ENCODE measurements at regions not wholly inside any gene's neighbourhood (a gene's known extent, or its start where the extent isn't known, plus 50 kb on each side); places are given as distances from the start of the nearest gene placed in this dataset.

DNA sequence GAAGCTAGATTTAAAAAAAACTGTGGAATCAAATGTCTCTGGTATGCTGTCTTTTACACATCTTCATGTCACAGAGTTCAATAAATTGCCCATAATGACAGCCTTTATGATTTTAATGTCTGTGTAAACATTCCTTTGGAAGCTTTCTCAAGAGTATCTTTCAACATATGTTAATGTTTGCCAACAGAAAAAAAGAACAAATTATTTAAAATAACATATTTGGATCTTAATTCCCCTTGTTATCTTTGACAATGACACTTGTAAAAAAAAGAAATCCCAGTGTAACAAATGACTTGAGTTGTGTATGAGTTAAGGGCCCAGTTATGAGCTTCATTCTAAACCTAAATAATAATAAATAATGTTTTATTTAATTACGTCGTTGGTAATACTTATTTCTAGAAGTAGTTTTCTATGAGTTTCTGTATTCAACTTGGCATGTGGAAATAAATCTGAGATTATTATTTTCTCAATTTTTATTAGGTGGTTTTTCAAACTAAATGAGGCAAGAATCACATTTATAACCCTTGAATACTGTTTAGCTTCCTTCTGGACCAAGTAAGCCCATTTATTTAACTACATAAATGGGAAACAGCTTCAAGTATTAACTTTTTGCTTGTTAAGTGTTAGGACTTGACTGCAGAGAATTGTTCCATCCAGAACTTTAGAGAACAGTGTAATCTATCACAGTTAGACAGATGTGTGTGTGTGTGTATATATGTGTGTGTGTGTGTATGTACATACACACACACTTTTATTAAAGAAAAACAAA, 182.1 kb downstream of the POSTN start:
- in situ Hi-C loops (cut with MboI; ENCODE audit: low sequenced_read_pairs), result no loop called here

DNA sequence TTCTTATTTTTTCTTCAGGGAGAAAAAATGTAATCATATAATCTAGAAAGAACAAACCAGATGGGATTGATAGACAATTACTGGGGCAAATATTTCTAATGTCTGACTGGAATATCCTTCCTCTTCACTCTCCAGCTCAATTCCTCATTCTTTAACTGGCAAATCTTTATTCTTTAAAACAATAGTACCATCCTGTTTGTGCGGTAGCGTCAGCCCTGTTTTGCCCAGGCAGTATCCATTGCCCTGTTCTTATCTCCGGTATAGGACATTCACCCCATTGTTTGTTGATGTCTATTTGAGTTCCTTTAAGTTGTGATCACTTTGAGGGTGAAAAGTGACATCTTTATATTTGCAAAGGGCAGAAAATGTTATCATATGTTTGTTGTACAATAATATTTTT, 185.4 kb downstream of the POSTN start:
- Histone ChIP-seq H3K36me3 (replicated peaks) (no peaks in the 10 kb centered on the region), H3K9me3 (no peaks in the 10 kb centered on the region), H3K4me3 (no peak overlapping the region), H3K4me1 (no peaks in the 10 kb centered on the region; the same call in 1 of the 2 replicates), H3K27me3 (ENCODE audit: low read depth) (peaks cover 3% of the 10 kb centered on the region; the same call in 1 of the 2 replicates)
- in situ Hi-C loops (cut with MboI; ENCODE audit: low sequenced_read_pairs), result no loop called here
- no peak for DNase-seq (ENCODE audit: low spot score in 2 of 2)

More for the DNA sequence above, 182.1 kb downstream of the POSTN start:
- peak in 1 of 2 experiments; percentile 26 for DNase-seq (ENCODE audit: low spot score in 2 of 2)
- Histone ChIP-seq H3K4me1 (no peaks in the 10 kb centered on the region; the same call in 1 of the 2 replicates), H3K36me3 (replicated peaks) (no peaks in the 10 kb centered on the region), H3K27me3 (ENCODE audit: low read depth) (peaks cover 8% of the 10 kb centered on the region; the same call in 1 of the 2 replicates), H3K9me3 (no peaks in the 10 kb centered on the region), H3K4me3 (no peak overlapping the region)

DNA sequence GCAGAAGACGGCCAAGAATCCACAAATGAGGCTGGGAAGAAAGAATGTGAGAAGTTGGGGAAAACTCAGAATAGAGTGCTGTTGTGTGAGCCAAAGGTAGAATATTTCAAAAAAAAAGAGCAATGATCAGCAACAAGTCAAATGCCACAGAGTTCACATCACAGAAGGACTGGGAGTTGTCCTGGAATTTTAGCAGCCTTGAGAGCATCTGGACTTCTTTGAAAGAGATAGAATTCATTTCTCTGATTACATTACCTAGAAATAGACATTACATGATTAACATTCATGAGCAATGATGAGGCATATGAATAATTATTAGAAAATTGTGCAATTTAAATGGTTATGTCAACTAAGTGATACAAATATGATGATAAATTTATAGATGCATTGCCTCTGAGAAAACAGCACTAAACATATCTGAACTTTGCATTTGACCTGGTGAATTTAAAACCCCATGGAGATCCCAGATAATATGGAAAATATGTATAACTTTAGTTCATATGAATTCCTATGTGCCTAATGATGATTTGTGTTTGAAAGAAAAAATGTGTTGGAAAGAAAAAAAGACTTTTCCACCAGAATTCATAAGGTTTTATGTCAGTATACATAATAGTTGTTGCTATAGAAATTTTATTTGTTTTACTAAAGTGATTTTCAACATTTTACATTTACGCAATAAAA, 186.2 kb downstream of the POSTN start:
- Histone ChIP-seq H3K27me3 (ENCODE audit: low read depth) (peaks cover 3% of the 10 kb centered on the region; the same call in 1 of the 2 replicates), H3K4me1 (no peaks in the 10 kb centered on the region; the same call in 1 of the 2 replicates), H3K36me3 (replicated peaks) (no peaks in the 10 kb centered on the region), H3K9me3 (no peaks in the 10 kb centered on the region), H3K4me3 (no peak overlapping the region)
- in situ Hi-C loops (cut with MboI; ENCODE audit: low sequenced_read_pairs), result no loop called here
- DNase-seq (ENCODE audit: low spot score in 2 of 2), result no peak

DNA sequence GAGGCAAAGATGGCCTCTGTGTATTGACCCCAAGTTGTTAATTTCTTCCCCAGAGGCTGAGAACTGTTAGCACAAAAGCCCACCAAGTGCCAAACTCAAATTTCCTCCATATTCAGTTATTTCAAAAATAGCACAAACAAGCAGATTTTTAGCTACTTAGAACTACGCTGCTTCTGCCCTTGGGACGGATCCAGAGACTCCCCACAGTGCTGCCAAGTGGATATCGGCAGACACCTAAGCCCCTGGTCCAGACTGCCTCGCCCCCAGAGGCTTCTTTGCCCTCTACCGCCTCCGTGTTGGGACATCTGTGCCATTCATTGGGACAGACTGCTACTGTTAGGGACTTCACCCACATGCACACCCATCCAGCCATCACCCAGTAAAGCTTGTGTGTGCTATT, 188.3 kb downstream of the POSTN start:
- Histone ChIP-seq H3K27me3 (ENCODE audit: low read depth) (peaks cover 3% of the 10 kb centered on the region; the same call in 1 of the 2 replicates), H3K4me1 (no peaks in the 10 kb centered on the region), H3K4me3 (no peak overlapping the region), H3K36me3 (replicated peaks) (no peaks in the 10 kb centered on the region), H3K9me3 (no peaks in the 10 kb centered on the region)
- no peak for DNase-seq (ENCODE audit: low spot score in 2 of 2)
- in situ Hi-C loops (cut with MboI; ENCODE audit: low sequenced_read_pairs), result no loop called here

DNA sequence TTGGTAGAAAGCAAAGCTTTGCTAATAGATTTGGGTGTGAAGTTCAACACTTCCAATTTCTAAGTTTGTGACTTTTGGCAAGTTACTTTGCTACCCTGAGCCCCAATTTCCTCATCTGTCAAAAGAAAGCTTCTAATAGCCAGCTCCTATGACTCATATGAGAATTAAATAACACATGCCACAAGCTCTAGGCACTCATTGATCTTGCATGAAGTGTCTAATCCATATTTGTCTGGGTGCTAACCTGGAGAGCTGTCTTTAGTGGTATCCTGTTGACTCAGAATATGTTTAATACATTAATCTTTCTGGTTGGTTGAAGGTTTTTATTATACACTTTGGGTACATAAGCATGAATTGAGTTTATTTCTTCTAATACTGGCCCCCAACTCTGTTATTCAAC, 188.8 kb downstream of the POSTN start:
- Histone ChIP-seq H3K4me3 (no peak overlapping the region), H3K27me3 (ENCODE audit: low read depth) (peaks cover 3% of the 10 kb centered on the region; the same call in 1 of the 2 replicates), H3K36me3 (replicated peaks) (no peaks in the 10 kb centered on the region), H3K4me1 (no peaks in the 10 kb centered on the region), H3K9me3 (no peaks in the 10 kb centered on the region)
- no peak for DNase-seq (ENCODE audit: low spot score in 2 of 2)
- in situ Hi-C loops (cut with MboI; ENCODE audit: low sequenced_read_pairs), result no loop called here

DNA sequence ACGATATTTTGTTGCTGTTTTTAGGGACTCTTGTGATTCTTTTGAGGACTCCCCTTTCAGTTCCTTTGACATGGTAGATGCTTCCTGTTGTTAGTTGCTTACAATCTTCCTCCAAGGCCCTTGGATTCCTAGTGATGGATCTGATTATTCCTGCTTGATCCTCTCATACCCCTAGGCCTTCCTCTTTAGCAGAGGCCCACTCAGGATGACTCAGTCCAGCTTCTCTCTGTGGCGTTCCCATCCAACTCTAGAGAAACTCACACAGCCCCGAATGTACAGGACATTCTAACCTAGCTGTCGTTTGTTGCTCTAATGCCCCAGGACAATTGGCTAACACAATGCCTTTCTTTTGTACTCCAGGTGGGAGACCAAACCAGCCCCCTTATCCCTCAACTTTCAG, 191.4 kb downstream of the POSTN start:
- no peaks in the 10 kb centered on the region for H3K9me3 ChIP-seq
- H3K27me3 ChIP-seq (ENCODE audit: low read depth), result no peaks in the 10 kb centered on the region
- H3K36me3 ChIP-seq (replicated peaks), result no peaks in the 10 kb centered on the region
- H3K4me3 ChIP-seq, result no peak overlapping the region
- H3K4me1 ChIP-seq, result no peaks in the 10 kb centered on the region
- DNase-seq (ENCODE audit: low spot score in 2 of 2), result no peak
- in situ Hi-C loops (cut with MboI; ENCODE audit: low sequenced_read_pairs), result no loop called here

DNA sequence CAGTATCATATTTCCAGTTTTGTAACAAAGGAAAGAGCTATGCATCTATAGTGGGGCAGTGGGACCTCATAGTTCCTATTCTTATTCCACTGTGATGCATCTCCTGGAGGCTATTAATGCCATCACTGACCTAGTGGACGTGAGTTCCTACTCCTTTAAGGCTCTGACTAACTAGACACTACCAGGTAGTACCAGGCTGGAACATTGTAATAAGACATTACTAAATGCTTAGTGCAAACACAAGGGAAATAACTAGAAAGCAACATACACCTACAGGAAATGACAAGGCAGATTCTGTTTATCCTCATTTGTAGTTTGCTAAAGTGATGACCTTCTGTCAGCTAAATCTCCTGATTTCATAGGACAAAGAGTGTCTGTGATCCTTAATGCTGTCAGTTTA, 192.5 kb downstream of the POSTN start:
- in situ Hi-C loops (cut with MboI; ENCODE audit: low sequenced_read_pairs), result no loop called here
- no peak for DNase-seq (ENCODE audit: low spot score in 2 of 2)
- no peak overlapping the region for H3K4me3 ChIP-seq
- no peaks in the 10 kb centered on the region for H3K9me3 ChIP-seq
- H3K36me3 ChIP-seq (replicated peaks), result no peaks in the 10 kb centered on the region
- no peaks in the 10 kb centered on the region for H3K27me3 ChIP-seq (ENCODE audit: low read depth)
- no peaks in the 10 kb centered on the region for H3K4me1 ChIP-seq

DNA sequence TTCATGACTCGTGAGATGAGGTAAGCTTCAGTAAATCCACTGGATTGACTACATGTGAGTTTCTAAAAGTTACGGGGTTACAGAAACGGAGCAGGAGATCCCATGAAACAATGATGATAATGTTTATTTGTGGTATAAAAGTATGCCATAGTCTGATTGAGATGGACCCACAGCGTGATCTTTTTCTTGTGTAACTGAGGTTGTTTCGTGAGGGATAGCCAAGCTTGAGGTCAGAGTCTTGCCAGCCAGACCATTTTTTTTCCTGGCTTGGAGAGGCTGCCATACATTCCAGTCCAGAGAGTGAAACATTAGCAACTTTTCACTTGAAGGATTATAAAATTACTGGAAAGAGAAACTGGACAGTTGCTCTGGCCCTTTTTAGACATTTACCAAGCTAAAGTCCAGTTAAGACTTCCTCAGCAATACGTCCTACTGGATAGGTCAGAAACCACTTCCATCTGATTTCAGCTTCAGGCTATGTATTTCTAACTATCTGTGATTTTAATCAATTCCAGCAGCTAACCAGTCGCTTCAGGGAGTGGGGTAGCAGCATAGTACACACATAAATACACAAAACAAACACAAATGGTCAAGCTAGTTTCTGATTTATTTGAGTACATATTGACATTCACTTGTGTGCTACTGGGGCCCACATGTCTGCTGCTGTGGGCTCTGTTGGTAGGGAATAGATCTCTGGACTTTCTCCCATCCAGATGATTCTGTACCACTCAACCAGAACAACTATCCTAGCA, 194.6 kb downstream of the POSTN start:
- H3K9me3 ChIP-seq, result no peaks in the 10 kb centered on the region
- H3K4me1 ChIP-seq, result no peaks in the 10 kb centered on the region
- no peak overlapping the region for H3K4me3 ChIP-seq
- no peaks in the 10 kb centered on the region for H3K27me3 ChIP-seq (ENCODE audit: low read depth)
- in situ Hi-C loops (cut with MboI; ENCODE audit: low sequenced_read_pairs), result no loop called here
- no peak for DNase-seq (ENCODE audit: low spot score in 2 of 2)
- H3K36me3 ChIP-seq (replicated peaks), result no peaks in the 10 kb centered on the region

DNA sequence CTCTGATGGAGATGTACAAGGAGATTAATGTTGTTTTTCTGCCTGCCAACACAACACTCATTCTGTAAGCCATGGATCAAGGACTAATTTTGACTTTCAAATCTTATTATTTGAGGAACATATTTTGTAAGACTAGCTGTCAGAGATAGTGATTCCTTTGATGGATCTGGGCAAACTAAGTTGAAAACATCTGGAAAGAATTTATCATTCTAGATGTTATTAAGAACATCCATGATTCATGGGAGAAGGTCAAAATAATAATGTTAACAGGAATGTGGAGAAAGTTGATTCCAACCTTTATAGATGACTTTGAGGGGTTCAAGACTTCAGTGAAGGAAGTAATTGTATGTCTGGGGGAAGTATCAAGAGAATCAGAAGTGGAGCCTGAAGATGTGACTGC, 196.8 kb downstream of the POSTN start:
- in situ Hi-C loops (cut with MboI; ENCODE audit: low sequenced_read_pairs), result no loop called here
- no peak for DNase-seq (ENCODE audit: low spot score in 2 of 2)
- no peak overlapping the region for H3K4me3 ChIP-seq

DNA sequence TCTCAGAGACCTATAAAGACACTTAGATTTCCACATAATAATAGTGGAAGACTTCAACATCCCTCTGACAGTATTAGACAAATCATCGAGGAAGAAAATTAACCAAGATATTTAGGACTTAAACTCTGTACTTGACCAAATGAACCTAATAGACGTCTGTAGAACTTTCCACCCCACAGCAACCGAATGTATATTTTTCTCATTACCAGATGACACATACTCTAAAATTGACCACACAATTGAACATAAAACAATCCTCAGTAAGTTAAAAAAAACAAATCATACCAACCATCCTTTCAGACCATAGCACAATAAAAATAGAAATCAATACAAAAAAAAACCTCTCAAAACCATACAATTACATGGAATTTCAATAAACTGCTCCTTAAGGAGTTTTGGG, 201.0 kb downstream of the POSTN start:
- Histone ChIP-seq H3K27me3 (ENCODE audit: low read depth) (no peaks in the 10 kb centered on the region), H3K4me1 (no peaks in the 10 kb centered on the region), H3K36me3 (replicated peaks) (no peaks in the 10 kb centered on the region), H3K4me3 (no peak overlapping the region), H3K9me3 (no peaks in the 10 kb centered on the region)
- DNase-seq (ENCODE audit: low spot score in 2 of 2), result no peak
- in situ Hi-C loops (cut with MboI; ENCODE audit: low sequenced_read_pairs), result no loop called here

More for the DNA sequence above, 196.8 kb downstream of the POSTN start:
- Histone ChIP-seq H3K9me3 (no peaks in the 10 kb centered on the region), H3K27me3 (ENCODE audit: low read depth) (no peaks in the 10 kb centered on the region), H3K36me3 (replicated peaks) (no peaks in the 10 kb centered on the region), H3K4me1 (no peaks in the 10 kb centered on the region)

DNA sequence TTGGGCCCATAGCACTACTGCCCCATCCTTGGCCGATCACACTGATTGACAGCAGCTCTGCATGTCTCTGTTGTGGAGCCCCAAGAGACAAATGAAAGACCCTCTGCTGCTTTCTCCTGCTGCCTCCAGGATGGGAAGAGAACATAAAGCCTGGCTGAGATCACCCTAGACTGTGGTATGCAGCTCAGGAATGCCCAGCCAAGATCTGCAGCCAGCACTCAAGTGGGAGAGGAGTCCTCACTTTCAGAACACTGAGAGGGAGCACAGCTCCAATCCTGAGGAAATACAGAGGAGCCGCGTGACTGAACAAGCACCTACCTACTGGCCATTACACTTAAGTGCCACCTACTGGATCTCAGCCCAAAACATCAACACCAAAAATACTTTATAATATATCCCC, 203.0 kb downstream of the POSTN start:
- Histone ChIP-seq H3K27me3 (ENCODE audit: low read depth) (no peaks in the 10 kb centered on the region), H3K9me3 (no peaks in the 10 kb centered on the region), H3K36me3 (replicated peaks) (no peaks in the 10 kb centered on the region), H3K4me3 (no peak overlapping the region), H3K4me1 (no peaks in the 10 kb centered on the region)
- in situ Hi-C loops (cut with MboI; ENCODE audit: low sequenced_read_pairs), result no loop called here
- DNase-seq (ENCODE audit: low spot score in 2 of 2), result no peak

DNA sequence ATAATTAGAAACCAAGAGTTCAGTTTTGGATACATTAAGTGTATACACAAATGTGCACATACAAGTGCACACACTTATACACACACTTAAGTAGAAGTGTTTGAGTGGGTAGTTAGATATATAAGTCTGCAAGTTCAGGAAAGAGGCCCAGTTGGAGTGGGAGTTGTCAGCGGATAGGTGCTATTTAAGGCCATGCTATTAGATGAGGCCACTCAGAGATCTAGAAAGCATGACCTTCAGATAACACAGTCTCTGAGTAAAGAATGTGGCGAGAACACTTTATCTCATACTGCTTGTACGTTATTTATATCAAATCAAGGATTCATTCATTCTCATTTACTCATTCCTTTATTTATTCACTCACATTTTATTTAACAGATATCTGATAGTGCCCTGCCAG, 206.2 kb downstream of the POSTN start:
- Histone ChIP-seq H3K27me3 (ENCODE audit: low read depth) (no peaks in the 10 kb centered on the region), H3K4me1 (no peaks in the 10 kb centered on the region), H3K9me3 (no peaks in the 10 kb centered on the region), H3K4me3 (no peak overlapping the region), H3K36me3 (replicated peaks) (no peaks in the 10 kb centered on the region)
- DNase-seq (ENCODE audit: low spot score in 2 of 2), result no peak
- in situ Hi-C loops (cut with MboI; ENCODE audit: low sequenced_read_pairs), result no loop called here

DNA sequence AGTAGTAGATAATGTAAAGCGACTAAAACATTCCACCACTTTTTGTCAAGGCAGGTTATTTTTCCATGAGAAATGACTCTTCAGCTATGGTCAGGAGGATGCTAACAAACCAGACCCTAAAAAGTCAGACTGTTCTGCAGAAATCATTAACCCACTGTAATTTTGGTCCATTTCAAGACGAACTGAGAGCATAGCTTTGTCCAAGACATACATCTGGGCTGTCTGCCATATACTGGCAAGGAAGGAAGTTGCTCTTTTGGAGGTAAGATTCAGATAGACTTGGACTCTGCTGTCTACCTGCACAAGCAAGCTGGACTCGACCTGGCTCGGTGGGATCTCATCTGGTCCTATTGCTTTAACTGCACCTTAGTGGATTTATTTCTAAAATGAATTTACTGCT, 207.8 kb downstream of the POSTN start:
- Histone ChIP-seq H3K4me1 (no peaks in the 10 kb centered on the region), H3K9me3 (no peaks in the 10 kb centered on the region), H3K27me3 (ENCODE audit: low read depth) (no peaks in the 10 kb centered on the region), H3K4me3 (no peak overlapping the region), H3K36me3 (replicated peaks) (no peaks in the 10 kb centered on the region)
- in situ Hi-C loops (cut with MboI; ENCODE audit: low sequenced_read_pairs), result no loop called here
- DNase-seq (ENCODE audit: low spot score in 2 of 2), result no peak
